ENCODE measurements at regions not wholly inside any gene's neighbourhood (a gene's known extent, or its start where the extent isn't known, plus 50 kb on each side); places are given as distances from the start of the nearest gene placed in this dataset.

DNA sequence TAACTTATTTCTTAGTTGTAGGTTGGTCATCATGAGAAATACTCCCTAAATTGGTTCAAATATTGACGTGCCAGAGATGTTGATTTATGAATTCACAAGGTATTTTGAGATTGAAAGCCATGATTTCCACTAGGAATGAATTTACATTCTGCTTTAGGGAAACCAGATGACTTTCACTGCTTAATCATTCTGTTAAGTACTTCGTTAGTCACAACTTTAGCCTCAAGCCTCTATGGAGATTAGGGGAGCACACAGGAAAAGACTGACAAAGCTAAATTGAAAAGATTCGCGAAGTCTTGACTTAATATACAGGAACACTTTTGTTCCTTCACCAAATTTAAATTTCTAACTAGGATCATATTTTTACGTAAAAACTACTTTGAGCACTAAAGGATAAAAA lies 250.4 kb upstream of the CACNA2D1 start:
- no peak overlapping the region for H2AFZ ChIP-seq (ENCODE audit: low read depth, low read length, poor library complexity, severe bottlenecking)
- peaks cover 0 to 5% of the 10 kb centered on the region in 2 experiments; a peak in 3 of 4 replicates for H3K4me1 ChIP-seq (ENCODE audit: control insufficient read depth in 1 of 2, insufficient read depth in 2 of 2, low read length in 2 of 2)
- no peak overlapping the region for H3K4me2 ChIP-seq (ENCODE audit: low read length)
- no peak overlapping the region for H3K9ac ChIP-seq (ENCODE audit: low read length)
- H3K79me2 ChIP-seq (ENCODE audit: insufficient read depth, low read length) = no peaks in the 10 kb centered on the region
- H4K20me1 ChIP-seq (ENCODE audit: insufficient read depth) = no peaks in the 10 kb centered on the region
- BruUV-seq (replicated peaks) = no TSS peak
- H3K4me3 ChIP-seq (replicated peaks in 1 of 2; ENCODE audit: low read depth in 1 of 2, low read length in 2 of 2) = no peak overlapping the region
- RAD21 ChIA-PET (ENCODE audit: low non-redundant PET in 1 of 2, low total read pairs in 2 of 2, uncharacterized antibody in 2 of 2, unreplicated experiment in 2 of 2) = no interaction called here
- CTCF ChIA-PET = no interaction called here
- H3K9me2 ChIP-seq (ENCODE audit: insufficient read depth) = no peaks in the 10 kb centered on the region
- H3K9me3 ChIP-seq (ENCODE audit: control insufficient read depth in 1 of 2, insufficient read depth in 1 of 2, low read depth in 1 of 2, low read length in 2 of 2) = no peaks in the 10 kb centered on the region
- POLR2A ChIA-PET = no interaction called here
- intact Hi-C loops (cut with micrococcal nuclease) = no loop called here
- no peaks in the 10 kb centered on the region for H3K27me3 ChIP-seq (ENCODE audit: insufficient read depth, low read length)
- ATAC-seq (no peak), DNase-seq (ENCODE audit: low read depth, low spot score) (no peak)
- TF ChIP-seq CEBPB (IDR thresholded peaks at IDR 0.05; ENCODE audit: low read depth) (no peak), EGR1 (IDR thresholded peaks at IDR 0.05; ENCODE audit: low read depth) (no peak), RAD21 (IDR thresholded peaks at IDR 0.05; ENCODE audit: low read depth) (no peak), POLR2AphosphoS5 (IDR thresholded peaks at IDR 0.05; ENCODE audit: low read depth, low read length) (no peak), POLR2A (IDR thresholded peaks at IDR 0.05; ENCODE audit: borderline replicate concordance, extremely low read depth, insufficient read depth, insufficient read length) (no peak), JUND (IDR thresholded peaks at IDR 0.05) (no peak), SRF (IDR thresholded peaks at IDR 0.05; ENCODE audit: low read depth) (no peak), ELF1 (IDR thresholded peaks at IDR 0.05; ENCODE audit: borderline replicate concordance, low read depth) (no peak)
- TF ChIP-seq, protein P1, sequence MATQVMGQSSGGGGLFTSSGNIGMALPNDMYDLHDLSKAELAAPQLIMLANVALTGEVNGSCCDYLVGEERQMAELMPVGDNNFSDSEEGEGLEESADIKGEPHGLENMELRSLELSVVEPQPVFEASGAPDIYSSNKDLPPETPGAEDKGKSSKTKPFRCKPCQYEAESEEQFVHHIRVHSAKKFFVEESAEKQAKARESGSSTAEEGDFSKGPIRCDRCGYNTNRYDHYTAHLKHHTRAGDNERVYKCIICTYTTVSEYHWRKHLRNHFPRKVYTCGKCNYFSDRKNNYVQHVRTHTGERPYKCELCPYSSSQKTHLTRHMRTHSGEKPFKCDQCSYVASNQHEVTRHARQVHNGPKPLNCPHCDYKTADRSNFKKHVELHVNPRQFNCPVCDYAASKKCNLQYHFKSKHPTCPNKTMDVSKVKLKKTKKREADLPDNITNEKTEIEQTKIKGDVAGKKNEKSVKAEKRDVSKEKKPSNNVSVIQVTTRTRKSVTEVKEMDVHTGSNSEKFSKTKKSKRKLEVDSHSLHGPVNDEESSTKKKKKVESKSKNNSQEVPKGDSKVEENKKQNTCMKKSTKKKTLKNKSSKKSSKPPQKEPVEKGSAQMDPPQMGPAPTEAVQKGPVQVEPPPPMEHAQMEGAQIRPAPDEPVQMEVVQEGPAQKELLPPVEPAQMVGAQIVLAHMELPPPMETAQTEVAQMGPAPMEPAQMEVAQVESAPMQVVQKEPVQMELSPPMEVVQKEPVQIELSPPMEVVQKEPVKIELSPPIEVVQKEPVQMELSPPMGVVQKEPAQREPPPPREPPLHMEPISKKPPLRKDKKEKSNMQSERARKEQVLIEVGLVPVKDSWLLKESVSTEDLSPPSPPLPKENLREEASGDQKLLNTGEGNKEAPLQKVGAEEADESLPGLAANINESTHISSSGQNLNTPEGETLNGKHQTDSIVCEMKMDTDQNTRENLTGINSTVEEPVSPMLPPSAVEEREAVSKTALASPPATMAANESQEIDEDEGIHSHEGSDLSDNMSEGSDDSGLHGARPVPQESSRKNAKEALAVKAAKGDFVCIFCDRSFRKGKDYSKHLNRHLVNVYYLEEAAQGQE (IDR thresholded peaks at IDR 0.05; ENCODE audit: low read depth) = no peak
- H3K27ac ChIP-seq (ENCODE audit: low read depth, low read length) = no peak overlapping the region
- no peaks in the 10 kb centered on the region for H3K36me3 ChIP-seq (ENCODE audit: control insufficient read depth in 1 of 2, insufficient read depth in 2 of 2, low read length in 2 of 2)

DNA sequence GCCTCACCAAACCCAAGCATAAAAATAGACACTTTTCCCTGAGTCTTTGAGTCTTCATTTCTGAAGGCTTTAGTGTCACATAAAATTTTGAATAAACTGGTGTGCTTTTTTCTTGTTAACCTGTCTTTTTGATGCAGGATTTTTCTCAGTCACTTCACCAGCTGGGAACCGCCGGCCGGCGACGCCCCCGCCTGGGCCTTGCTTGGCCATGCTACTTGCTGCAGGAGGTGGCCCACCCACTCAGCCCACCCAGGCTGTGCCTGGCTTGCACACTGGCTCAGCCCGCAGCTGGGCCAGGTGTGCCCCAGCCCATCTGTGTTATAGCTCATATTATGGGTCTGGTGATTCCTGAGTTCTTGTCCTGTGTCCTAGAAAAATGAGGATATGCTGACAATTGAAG lies 247.4 kb upstream of the CACNA2D1 start:
- no peaks in the 10 kb centered on the region for H3K9me3 ChIP-seq (ENCODE audit: control insufficient read depth in 1 of 2, insufficient read depth in 1 of 2, low read depth in 1 of 2, low read length in 2 of 2)
- ATAC-seq = no peak
- H3K27me3 ChIP-seq (ENCODE audit: insufficient read depth, low read length) = no peaks in the 10 kb centered on the region
- no peak overlapping the region for H3K27ac ChIP-seq (ENCODE audit: low read depth, low read length)
- H2AFZ ChIP-seq (ENCODE audit: low read depth, low read length, poor library complexity, severe bottlenecking) = no peak overlapping the region
- H3K4me2 ChIP-seq (ENCODE audit: low read length) = no peak overlapping the region
- H3K4me3 ChIP-seq (replicated peaks in 1 of 2; ENCODE audit: low read depth in 1 of 2, low read length in 2 of 2) = no peak overlapping the region
- no peaks in the 10 kb centered on the region for H3K36me3 ChIP-seq (ENCODE audit: control insufficient read depth in 1 of 2, insufficient read depth in 2 of 2, low read length in 2 of 2)
- POLR2A ChIA-PET = no interaction called here
- no peaks in the 10 kb centered on the region for H4K20me1 ChIP-seq (ENCODE audit: insufficient read depth)
- TF ChIP-seq TCF7L2 (IDR thresholded peaks at IDR 0.05; ENCODE audit: borderline replicate concordance, extremely low read depth, insufficient read depth, insufficient read length) = no peak
- TF ChIP-seq ELF1 (IDR thresholded peaks at IDR 0.05; ENCODE audit: borderline replicate concordance, low read depth) = no peak
- TF ChIP-seq, protein P2, sequence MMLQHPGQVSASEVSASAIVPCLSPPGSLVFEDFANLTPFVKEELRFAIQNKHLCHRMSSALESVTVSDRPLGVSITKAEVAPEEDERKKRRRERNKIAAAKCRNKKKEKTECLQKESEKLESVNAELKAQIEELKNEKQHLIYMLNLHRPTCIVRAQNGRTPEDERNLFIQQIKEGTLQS (IDR thresholded peaks at IDR 0.05) = no peak
- TF ChIP-seq, protein P3, sequence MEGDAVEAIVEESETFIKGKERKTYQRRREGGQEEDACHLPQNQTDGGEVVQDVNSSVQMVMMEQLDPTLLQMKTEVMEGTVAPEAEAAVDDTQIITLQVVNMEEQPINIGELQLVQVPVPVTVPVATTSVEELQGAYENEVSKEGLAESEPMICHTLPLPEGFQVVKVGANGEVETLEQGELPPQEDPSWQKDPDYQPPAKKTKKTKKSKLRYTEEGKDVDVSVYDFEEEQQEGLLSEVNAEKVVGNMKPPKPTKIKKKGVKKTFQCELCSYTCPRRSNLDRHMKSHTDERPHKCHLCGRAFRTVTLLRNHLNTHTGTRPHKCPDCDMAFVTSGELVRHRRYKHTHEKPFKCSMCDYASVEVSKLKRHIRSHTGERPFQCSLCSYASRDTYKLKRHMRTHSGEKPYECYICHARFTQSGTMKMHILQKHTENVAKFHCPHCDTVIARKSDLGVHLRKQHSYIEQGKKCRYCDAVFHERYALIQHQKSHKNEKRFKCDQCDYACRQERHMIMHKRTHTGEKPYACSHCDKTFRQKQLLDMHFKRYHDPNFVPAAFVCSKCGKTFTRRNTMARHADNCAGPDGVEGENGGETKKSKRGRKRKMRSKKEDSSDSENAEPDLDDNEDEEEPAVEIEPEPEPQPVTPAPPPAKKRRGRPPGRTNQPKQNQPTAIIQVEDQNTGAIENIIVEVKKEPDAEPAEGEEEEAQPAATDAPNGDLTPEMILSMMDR (IDR thresholded peaks at IDR 0.05 in 2 of 3, conservative IDR thresholded peaks at IDR 0.05 in 1 of 3; ENCODE audit: borderline replicate concordance in 1 of 3, insufficient read depth in 1 of 3, low read depth in 2 of 3, low read length in 2 of 3) = no peak
- no peak for TF ChIP-seq ZFX (IDR thresholded peaks at IDR 0.05)
- no peaks in the 10 kb centered on the region for H3K4me1 ChIP-seq (ENCODE audit: control insufficient read depth in 1 of 2, insufficient read depth in 2 of 2, low read length in 2 of 2)
- no peak overlapping the region for H3K9ac ChIP-seq (ENCODE audit: low read length)
- no TSS peak for BruUV-seq (replicated peaks)
- no peak for DNase-seq (ENCODE audit: low read depth, low spot score)
- intact Hi-C loops (cut with micrococcal nuclease) = no loop called here
- RAD21 ChIA-PET (ENCODE audit: low non-redundant PET in 1 of 2, low total read pairs in 2 of 2, uncharacterized antibody in 2 of 2, unreplicated experiment in 2 of 2) = no interaction called here
- no peaks in the 10 kb centered on the region for H3K79me2 ChIP-seq (ENCODE audit: insufficient read depth, low read length)
- H3K9me2 ChIP-seq (ENCODE audit: insufficient read depth) = no peaks in the 10 kb centered on the region
- CTCF ChIA-PET = no interaction called here
